ENCODE measurements at regions not wholly inside any gene's neighbourhood (a gene's known extent, or its start where the extent isn't known, plus 50 kb on each side); places are given as distances from the start of the nearest gene placed in this dataset.
A peak's percentile ranks its signal among the peaks of the same experiment; 100 is the strongest.

DNA sequence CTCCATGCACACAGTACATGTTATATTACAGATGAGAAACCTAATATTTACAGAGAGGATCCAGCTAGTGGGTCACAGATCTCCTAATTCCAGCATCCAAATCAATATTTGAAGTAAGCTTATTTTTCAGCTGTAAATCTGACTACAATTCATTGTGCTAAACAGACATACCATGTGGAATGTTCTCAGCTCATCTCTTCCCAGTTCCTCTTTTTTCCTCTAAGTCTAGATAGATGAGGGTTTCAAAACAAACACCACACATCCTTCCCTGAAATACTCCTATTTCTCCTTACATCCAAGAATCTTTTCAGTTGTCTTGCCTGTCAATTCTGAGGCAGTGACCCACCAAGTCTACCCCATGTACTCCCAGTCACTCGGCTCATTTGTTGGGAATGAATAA, 200.7 kb upstream of the PIK3C3 start:
- intact Hi-C loops (cut with micrococcal nuclease): no loop called here
- TF ChIP-seq, protein P1, sequence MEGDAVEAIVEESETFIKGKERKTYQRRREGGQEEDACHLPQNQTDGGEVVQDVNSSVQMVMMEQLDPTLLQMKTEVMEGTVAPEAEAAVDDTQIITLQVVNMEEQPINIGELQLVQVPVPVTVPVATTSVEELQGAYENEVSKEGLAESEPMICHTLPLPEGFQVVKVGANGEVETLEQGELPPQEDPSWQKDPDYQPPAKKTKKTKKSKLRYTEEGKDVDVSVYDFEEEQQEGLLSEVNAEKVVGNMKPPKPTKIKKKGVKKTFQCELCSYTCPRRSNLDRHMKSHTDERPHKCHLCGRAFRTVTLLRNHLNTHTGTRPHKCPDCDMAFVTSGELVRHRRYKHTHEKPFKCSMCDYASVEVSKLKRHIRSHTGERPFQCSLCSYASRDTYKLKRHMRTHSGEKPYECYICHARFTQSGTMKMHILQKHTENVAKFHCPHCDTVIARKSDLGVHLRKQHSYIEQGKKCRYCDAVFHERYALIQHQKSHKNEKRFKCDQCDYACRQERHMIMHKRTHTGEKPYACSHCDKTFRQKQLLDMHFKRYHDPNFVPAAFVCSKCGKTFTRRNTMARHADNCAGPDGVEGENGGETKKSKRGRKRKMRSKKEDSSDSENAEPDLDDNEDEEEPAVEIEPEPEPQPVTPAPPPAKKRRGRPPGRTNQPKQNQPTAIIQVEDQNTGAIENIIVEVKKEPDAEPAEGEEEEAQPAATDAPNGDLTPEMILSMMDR (conservative IDR thresholded peaks at IDR 0.05; ENCODE audit: low read depth, low read length): no peak
- no peak for TF ChIP-seq EZH2phosphoT487 (IDR thresholded peaks at IDR 0.05; ENCODE audit: borderline replicate concordance, low read length)
- TF ChIP-seq EZH2 (IDR thresholded peaks at IDR 0.05; ENCODE audit: low read length, unreplicated experiment): no peak
- H4K20me1 ChIP-seq (ENCODE audit: low read length): no peaks in the 10 kb centered on the region
- no TSS peak for BruUV-seq (replicated peaks)
- no peak overlapping the region for H3K27ac ChIP-seq (ENCODE audit: low read length)
- H3K9me3 ChIP-seq (ENCODE audit: low read length): no peaks in the 10 kb centered on the region
- no peak overlapping the region for H2AFZ ChIP-seq (ENCODE audit: low read length)
- H3K4me3 ChIP-seq (ENCODE audit: low read length): no peak overlapping the region
- no peak overlapping the region for H3K9ac ChIP-seq (ENCODE audit: low read length)
- H3K4me2 ChIP-seq (ENCODE audit: low read length): no peak overlapping the region
- H3K36me3 ChIP-seq (ENCODE audit: low read depth, low read length): no peaks in the 10 kb centered on the region
- ChIA-PET POLR2A (ENCODE audit: unreplicated experiment) (no interaction called here), CTCF (no interaction called here)
- H3K9me2 ChIP-seq (replicated peaks; ENCODE audit: low read length): no peaks in the 10 kb centered on the region
- H3F3A ChIP-seq (ENCODE audit: low read length, unreplicated experiment): no peaks in the 10 kb centered on the region
- ATAC-seq: no peak
- peaks cover 22% of the 10 kb centered on the region; the same call in 1 of the 2 replicates for H3K4me1 ChIP-seq (ENCODE audit: insufficient read depth, low read length)
- H3K27me3 ChIP-seq (ENCODE audit: low read length): no peaks in the 10 kb centered on the region
- no peaks in the 10 kb centered on the region for H3K79me2 ChIP-seq (ENCODE audit: low read length)
- no peak for DNase-seq

DNA sequence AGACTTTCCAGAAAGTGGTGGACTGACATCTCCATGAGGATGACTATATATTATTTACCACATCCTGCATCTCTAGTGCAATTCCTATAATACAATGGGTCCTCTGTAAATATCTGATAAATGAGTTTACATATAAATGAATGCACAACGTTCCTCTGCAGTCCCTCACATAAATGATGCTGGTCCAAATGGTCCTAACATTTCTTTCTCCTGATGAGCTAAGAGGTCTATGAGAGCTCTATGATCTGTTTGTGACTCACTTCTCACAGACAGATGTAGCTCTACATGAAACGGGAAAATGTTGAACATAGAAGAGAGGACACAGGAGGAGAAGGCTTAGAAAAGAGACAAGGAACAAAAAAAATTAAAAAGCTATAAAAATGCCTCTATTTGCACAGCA, 201.2 kb upstream of the PIK3C3 start:
- DNase-seq (peak; percentile 46), ATAC-seq (peak; percentile 73)
- Histone ChIP-seq H3K79me2 (ENCODE audit: low read length) (no peaks in the 10 kb centered on the region), H3K9me2 (replicated peaks; ENCODE audit: low read length) (no peaks in the 10 kb centered on the region), H3K9me3 (ENCODE audit: low read length) (no peaks in the 10 kb centered on the region), H3K27ac (ENCODE audit: low read length) (no peak overlapping the region), H3K36me3 (ENCODE audit: low read depth, low read length) (no peaks in the 10 kb centered on the region), H3K27me3 (ENCODE audit: low read length) (no peaks in the 10 kb centered on the region), H3K4me3 (ENCODE audit: low read length) (no peak overlapping the region), H3K4me2 (ENCODE audit: low read length) (no peak overlapping the region), H3F3A (ENCODE audit: low read length, unreplicated experiment) (no peaks in the 10 kb centered on the region), H2AFZ (ENCODE audit: low read length) (no peak overlapping the region), H4K20me1 (ENCODE audit: low read length) (no peaks in the 10 kb centered on the region), H3K9ac (ENCODE audit: low read length) (no peak overlapping the region), H3K4me1 (ENCODE audit: insufficient read depth, low read length) (peaks cover 22% of the 10 kb centered on the region; the same call in 1 of the 2 replicates)
- no TSS peak for BruUV-seq (replicated peaks)
- no peak for TF ChIP-seq EZH2 (IDR thresholded peaks at IDR 0.05; ENCODE audit: low read length, unreplicated experiment)
- TF ChIP-seq, protein P1 (conservative IDR thresholded peaks at IDR 0.05; ENCODE audit: low read depth, low read length): no peak
- TF ChIP-seq EZH2phosphoT487 (IDR thresholded peaks at IDR 0.05; ENCODE audit: borderline replicate concordance, low read length): no peak
- intact Hi-C loops (cut with micrococcal nuclease): no loop called here
- ChIA-PET POLR2A (ENCODE audit: unreplicated experiment) (no interaction called here), CTCF (interaction anchor here (0.5 kb wide), 1 partner anchor 657 kb away, joined by 3 read pairs; no protein-coding TSS in a partner anchor)

DNA sequence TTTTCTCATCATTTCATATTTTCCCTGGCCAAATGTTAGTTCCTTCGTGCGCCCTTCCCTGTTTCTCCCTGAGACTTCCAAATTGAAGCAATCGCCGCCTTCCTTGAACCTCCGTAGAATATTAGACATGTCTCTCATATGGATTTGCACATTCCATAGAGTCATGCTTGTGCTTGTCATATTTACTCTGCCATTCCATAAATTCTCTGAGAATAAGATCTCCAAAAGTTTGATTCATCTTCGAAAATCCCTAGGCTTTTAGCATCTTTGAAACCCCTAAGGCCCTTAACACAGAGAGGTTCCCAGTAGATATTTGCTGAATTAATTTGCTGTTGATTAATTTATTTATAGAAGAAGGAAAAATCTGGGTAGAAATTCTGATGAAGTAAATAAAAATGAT, 202.2 kb upstream of the PIK3C3 start:
- Histone ChIP-seq H3K4me2 (ENCODE audit: low read length) (no peak overlapping the region), H4K20me1 (ENCODE audit: low read length) (no peaks in the 10 kb centered on the region), H3K4me1 (ENCODE audit: insufficient read depth, low read length) (peaks cover 22% of the 10 kb centered on the region; the same call in 1 of the 2 replicates), H3K9me3 (ENCODE audit: low read length) (no peaks in the 10 kb centered on the region), H3K27me3 (ENCODE audit: low read length) (no peaks in the 10 kb centered on the region), H3F3A (ENCODE audit: low read length, unreplicated experiment) (no peaks in the 10 kb centered on the region), H3K36me3 (ENCODE audit: low read depth, low read length) (no peaks in the 10 kb centered on the region), H3K9ac (ENCODE audit: low read length) (no peak overlapping the region), H3K79me2 (ENCODE audit: low read length) (no peaks in the 10 kb centered on the region), H3K27ac (ENCODE audit: low read length) (no peak overlapping the region), H2AFZ (ENCODE audit: low read length) (no peak overlapping the region), H3K4me3 (ENCODE audit: low read length) (no peak overlapping the region), H3K9me2 (replicated peaks; ENCODE audit: low read length) (no peaks in the 10 kb centered on the region)
- POLR2A ChIA-PET (ENCODE audit: unreplicated experiment): no interaction called here
- DNase-seq (no peak), ATAC-seq (no peak)
- no TSS peak for BruUV-seq (replicated peaks)
- CTCF ChIA-PET: no interaction called here
- intact Hi-C loops (cut with micrococcal nuclease): no loop called here
- TF ChIP-seq, protein P1 (conservative IDR thresholded peaks at IDR 0.05; ENCODE audit: low read depth, low read length): no peak
- no peak for TF ChIP-seq EZH2 (IDR thresholded peaks at IDR 0.05; ENCODE audit: low read length, unreplicated experiment)
- no peak for TF ChIP-seq EZH2phosphoT487 (IDR thresholded peaks at IDR 0.05; ENCODE audit: borderline replicate concordance, low read length)
